Astrocyte of the spinal cord (primary cell): ENCODE measurements at regions not wholly inside any gene's neighbourhood (a gene's known extent, or its start where the extent isn't known, plus 50 kb on each side); places are given as distances from the start of the nearest gene placed in this dataset.
A peak's percentile ranks its signal among the peaks of the same experiment; 100 is the strongest.
"Not testable (repeated sequence)": the region's sequence is repeated elsewhere in the genome, so short reads cannot be mapped to it uniquely, and the experiment has no call there.

Experiments
- DNase-seq: peaks from one replicate; pipeline ENCODE4 v3.0.0; 2011; ENCODE audit warnings: low read depth, low spot score
- H3K4me3 ChIP-seq: 2 replicates; pipeline ENCODE4 v1.5.1; 2011; ENCODE audit warnings: low read depth, mild to moderate bottlenecking, low read length, moderate library complexity
- CTCF ChIP-seq: IDR thresholded peaks from 2 replicates; pipeline ENCODE4 v1.5.1; 2012; ENCODE audit warnings: low read depth, mild to moderate bottlenecking, low read length, inconsistent platforms
- in situ Hi-C: cut with HindIII; loops from 2 replicates; pipeline ENCODE4 v1.10.0; 2017; ENCODE audit warnings: low sequenced_read_pairs

- DNase-seq = no peak
- no peak for TF ChIP-seq CTCF
- H3K4me3 ChIP-seq = no peak overlapping the region
- in situ Hi-C loops = no loop called here
Observed at GRCh38 chrX:52585892-52586291, 68.8 kb downstream of the SSX7 start.

GRCh38 chrX:52577464-52578173, 60.8 kb upstream of the XAGE1B start:
- in situ Hi-C loops = no loop called here
- no peak overlapping the region for H3K4me3 ChIP-seq
- TF ChIP-seq CTCF = no peak
- DNase-seq = no peak

GRCh38 chrX:52576946-52577345, 60.1 kb upstream of the XAGE1B start:
- no peak overlapping the region for H3K4me3 ChIP-seq
- in situ Hi-C loops = no loop called here
- TF ChIP-seq CTCF = no peak
- DNase-seq = no peak

GRCh38 chrX:52576474-52576873, 59.6 kb upstream of the XAGE1B start:
- TF ChIP-seq CTCF = no peak
- in situ Hi-C loops = no loop called here
- DNase-seq = no peak
- H3K4me3 ChIP-seq = no peak overlapping the region

- H3K4me3 ChIP-seq = no peak overlapping the region
- peak; percentile 60 for DNase-seq
- in situ Hi-C loops = no loop called here
- TF ChIP-seq CTCF = peak; percentile 57
Observed at GRCh38 chrX:52574416-52575275, 57.8 kb upstream of the XAGE1B start.

- in situ Hi-C loops, DNase-seq, H3K4me3 ChIP-seq: not testable (repeated sequence)
Observed at GRCh38 chrX:52568146-52568545, 51.3 kb upstream of the XAGE1B start.
